H1 (cell line): ENCODE measurements at regions not wholly inside any gene's neighbourhood (a gene's known extent, or its start where the extent isn't known, plus 50 kb on each side); places are given as distances from the start of the nearest gene placed in this dataset.

ENCODE experiments used
- CTCF ChIA-PET: fragments of 300-600 bp; sonication (Branson Sonifier 250); formaldehyde crosslinking; loops from one replicate; lab custom pipeline; 2021; ENCODE audit not compliant: partially characterized antibody; lab: Charles Lee
- POLR2A ChIA-PET: fragments of 300-600 bp; sonication (Branson Sonifier 250); formaldehyde crosslinking; loops from one replicate; lab custom pipeline; 2021; ENCODE audit warnings: inconsistent platforms; ENCODE audit not compliant: partially characterized antibody; lab: Charles Lee
- DNase-seq, 2 experiments: peaks; one replicate each; pipeline versions ENCODE4 v3.0.0 to v3.0.0-alpha.2; 2010 to 2022; ENCODE audit warnings: low spot score in 2 of 2, low read depth in 1 of 2, mixed read lengths in 1 of 2
- FAIRE-seq: peaks from 2 replicates; lab custom pipeline; 2011; peaks lifted over from hg19 to GRCh38; lab: Jason Lieb, UNC
- H2AFZ ChIP-seq: 2 replicates; pipeline ENCODE4 v1.8.1; 2012; ENCODE audit warnings: low read length, inconsistent platforms
- H2AK5ac ChIP-seq: 2 replicates; pipeline ENCODE4 v1.6.1; 2013; ENCODE audit warnings: low read depth, low read length
- H2BK120ac ChIP-seq: replicated peaks from 2 replicates; pipeline ENCODE3; 2013; ENCODE audit warnings: low read depth, low read length, inconsistent platforms
- H2BK12ac ChIP-seq: 2 replicates; pipeline ENCODE4 v1.6.1; 2013; ENCODE audit warnings: low read depth, low read length
- H2BK15ac ChIP-seq: 2 replicates; pipeline ENCODE4 v1.6.1; 2013; ENCODE audit warnings: low read length
- H2BK20ac ChIP-seq: 2 replicates; pipeline ENCODE4 v1.6.1; 2013; ENCODE audit warnings: low read length
- H2BK5ac ChIP-seq: 2 replicates; pipeline ENCODE4 v1.6.1; 2013; ENCODE audit warnings: low read depth, low read length
- H3K14ac ChIP-seq: 2 replicates; pipeline ENCODE4 v1.6.1; 2013; ENCODE audit warnings: inconsistent platforms; ENCODE audit not compliant: insufficient read length
- H3K18ac ChIP-seq: 2 replicates; pipeline ENCODE4 v1.6.1; 2013; ENCODE audit warnings: low read length; ENCODE audit errors: extremely low read depth
- H3K23ac ChIP-seq: 2 replicates; pipeline ENCODE4 v1.6.1; 2013; ENCODE audit warnings: inconsistent platforms; ENCODE audit not compliant: insufficient read length
- H3K23me2 ChIP-seq: 2 replicates; pipeline ENCODE4 v1.6.1; 2013; ENCODE audit warnings: low read depth, low read length
- H3K27ac ChIP-seq: 2 replicates; pipeline ENCODE4 v1.6.1; 2011; ENCODE audit warnings: low read depth, low read length, inconsistent platforms
- H3K27me3 ChIP-seq, 4 experiments: replicated peaks in 1 of 4; 1 replicate in 1 of 4; 2 replicates in 3 of 4; pipeline versions ENCODE4 v1.6.1 to v1.8.1; 2011 to 2013; ENCODE audit warnings: low read length in 3 of 4, mild to moderate bottlenecking in 3 of 4, inconsistent platforms in 2 of 4, mixed read lengths in 2 of 4, moderate library complexity in 1 of 4; ENCODE audit not compliant: control insufficient read depth in 3 of 4, insufficient read depth in 3 of 4; ENCODE audit errors: extremely low read depth in 1 of 4
- H3K36me3 ChIP-seq, 4 experiments: 2 replicates each; pipeline versions ENCODE4 v1.6.1 to v1.8.1; 2011 to 2013; ENCODE audit warnings: mild to moderate bottlenecking in 4 of 4, low read length in 3 of 4, moderate library complexity in 2 of 4, control low read depth in 1 of 4, inconsistent platforms in 1 of 4; ENCODE audit not compliant: insufficient read depth in 4 of 4, control insufficient read depth in 2 of 4
- H3K4ac ChIP-seq: replicated peaks from 2 replicates; pipeline ENCODE3; 2013; ENCODE audit warnings: low read length, low read depth, mixed read lengths, inconsistent platforms; ENCODE audit not compliant: insufficient read length
- H3K4me1 ChIP-seq, 4 experiments: replicated peaks in 1 of 4; 1 replicate in 1 of 4; 2 replicates in 3 of 4; pipeline versions ENCODE4 v1.6.1 to v1.8.1; 2011 to 2013; ENCODE audit warnings: low read length in 3 of 4, inconsistent platforms in 2 of 4, mixed read lengths in 1 of 4; ENCODE audit not compliant: insufficient read depth in 4 of 4, control insufficient read depth in 3 of 4
- H3K4me2 ChIP-seq, 2 experiments: 2 replicates each; pipeline versions ENCODE4 v1.6.1 to v1.8.1; 2011 to 2013; ENCODE audit warnings: low read depth in 2 of 2, low read length in 2 of 2, control low read depth in 1 of 2, inconsistent platforms in 1 of 2, mild to moderate bottlenecking in 1 of 2; ENCODE audit not compliant: insufficient read depth in 1 of 2
- H3K4me3 ChIP-seq, 4 experiments: fragments of 200-600, 300-600 bp in 1 of 4; sonication (generic), shearing (Covaris generic), sonication (Bioruptor Twin) in 1 of 4; 2 replicates each; pipeline versions ENCODE4 v1.5.1 to v1.8.1; 2011 to 2016; ENCODE audit warnings: low read length in 4 of 4, low read depth in 3 of 4, control low read depth in 2 of 4, inconsistent platforms in 2 of 4, mild to moderate bottlenecking in 2 of 4, mixed read lengths in 1 of 4, moderate library complexity in 1 of 4; ENCODE audit not compliant: insufficient read depth in 2 of 4; ENCODE audit errors: extremely low read depth in 1 of 4
- H3K56ac ChIP-seq: replicated peaks from 2 replicates; pipeline ENCODE3; 2013; ENCODE audit warnings: low read depth, mild to moderate bottlenecking, mixed read lengths, low read length, inconsistent platforms; ENCODE audit not compliant: insufficient read length
- H3K79me1 ChIP-seq: 2 replicates; pipeline ENCODE4 v1.6.1; 2013; ENCODE audit warnings: low read depth, low read length, control low read depth
- H3K79me2 ChIP-seq, 2 experiments: 2 replicates each; pipeline versions ENCODE4 v1.6.1 to v1.8.1; 2012 to 2013; ENCODE audit warnings: low read length in 2 of 2, mild to moderate bottlenecking in 2 of 2, inconsistent platforms in 1 of 2; ENCODE audit not compliant: insufficient read depth in 2 of 2, control insufficient read depth in 1 of 2
- H3K9ac ChIP-seq, 4 experiments: replicated peaks in 1 of 4; 1 replicate in 1 of 4; 2 replicates in 3 of 4; pipeline versions ENCODE4 v1.6.1 to v1.8.1; 2011 to 2013; ENCODE audit warnings: low read depth in 3 of 4, low read length in 3 of 4, control low read depth in 2 of 4, mild to moderate bottlenecking in 2 of 4, moderate library complexity in 2 of 4, inconsistent platforms in 1 of 4; ENCODE audit errors: extremely low read depth in 1 of 4
- H3K9me3 ChIP-seq, 2 experiments: 2 replicates each; pipeline versions ENCODE4 v1.6.1 to v1.8.1; 2012 to 2013; ENCODE audit warnings: mild to moderate bottlenecking in 2 of 2, moderate library complexity in 2 of 2, control low read depth in 1 of 2, inconsistent platforms in 1 of 2, low read depth in 1 of 2, low read length in 1 of 2, mixed read lengths in 1 of 2; ENCODE audit not compliant: insufficient read depth in 2 of 2
- H4K20me1 ChIP-seq, 2 experiments: replicated peaks in 1 of 2; 2 replicates each; pipeline versions ENCODE3 to v1.8.1; 2011 to 2013; ENCODE audit warnings: inconsistent platforms in 2 of 2, low read length in 2 of 2, mild to moderate bottlenecking in 1 of 2; ENCODE audit not compliant: insufficient read depth in 2 of 2, control insufficient read depth in 1 of 2
- H4K5ac ChIP-seq: 2 replicates; pipeline ENCODE4 v1.6.1; 2013; ENCODE audit warnings: low read length, low read depth, mixed read lengths, inconsistent platforms; ENCODE audit not compliant: insufficient read length
- H4K8ac ChIP-seq: 2 replicates; pipeline ENCODE4 v1.8.0; 2013; ENCODE audit warnings: mild to moderate bottlenecking, moderate library complexity, low read length, inconsistent platforms; ENCODE audit not compliant: insufficient read depth; ENCODE audit errors: extremely low read depth
- H4K91ac ChIP-seq: replicated peaks from 2 replicates; pipeline ENCODE3; 2013; ENCODE audit warnings: low read length, mixed read lengths, inconsistent platforms; ENCODE audit not compliant: insufficient read length
- ATF2 ChIP-seq: IDR thresholded peaks from 2 replicates; pipeline ENCODE4 v1.6.1; 2012; ENCODE audit warnings: low read length, inconsistent platforms
- E2F6 ChIP-seq: IDR thresholded peaks from 2 replicates; pipeline ENCODE4 v1.6.1; 2012; ENCODE audit warnings: inconsistent platforms
- GTF2F1 ChIP-seq: IDR thresholded peaks from 2 replicates; pipeline ENCODE4 v1.6.1; 2012; ENCODE audit warnings: low read depth, low read length, improper control_type of control experiment, borderline replicate concordance
- JUND ChIP-seq: IDR thresholded peaks from 2 replicates; pipeline ENCODE4 v1.6.1; 2011; ENCODE audit warnings: mild to moderate bottlenecking, improper control_type of control experiment, low read length
- MAFK ChIP-seq: IDR thresholded peaks from 2 replicates; pipeline ENCODE4 v1.6.1; 2012; ENCODE audit warnings: low read depth, mild to moderate bottlenecking, improper control_type of control experiment, low read length
- RBBP5 ChIP-seq: IDR thresholded peaks from 2 replicates; pipeline ENCODE4 v1.7.1; 2012; ENCODE audit warnings: low read depth, mild to moderate bottlenecking, inconsistent platforms, low read length, moderate library complexity, borderline replicate concordance
- RXRA ChIP-seq: IDR thresholded peaks from 2 replicates; pipeline ENCODE4 v1.6.1; 2011; ENCODE audit warnings: low read depth, mild to moderate bottlenecking, low read length, moderate library complexity; ENCODE audit not compliant: insufficient read depth
- SAP30 ChIP-seq: fragments of 300-600 bp; sonication (generic); IDR thresholded peaks from 2 replicates; pipeline ENCODE4 v1.7.1; 2012; ENCODE audit warnings: low read length, moderate library complexity, mild to moderate bottlenecking, inconsistent platforms; ENCODE audit not compliant: insufficient read depth, insufficient replicate concordance
- SIN3A ChIP-seq, 2 experiments: IDR thresholded peaks in 1 of 2; conservative IDR thresholded peaks in 1 of 2; 2 replicates each; pipeline ENCODE4 v1.6.1; 2011 to 2012; ENCODE audit warnings: low read length in 2 of 2, improper control_type of control experiment in 1 of 2, low read depth in 1 of 2, mild to moderate bottlenecking in 1 of 2
- SP2 ChIP-seq: IDR thresholded peaks from 2 replicates; pipeline ENCODE4 v1.6.1; 2012; ENCODE audit warnings: mild to moderate bottlenecking, low read length, inconsistent platforms

GRCh38 chr2:137845422-137845821 is 118.9 kb upstream of the HNMT start:
- H2AFZ ChIP-seq: no peak overlapping the region
- H3K27ac ChIP-seq: no peak overlapping the region
- no peaks in the 10 kb centered on the region; a peak in 1 of 4 replicates for H3K9me3 ChIP-seq
- DNase-seq: no peak
- peaks cover 0 to 6% (median 3%) of the 10 kb centered on the region in 4 experiments; a peak in 3 of 7 replicates for H3K4me1 ChIP-seq
- H3K4ac ChIP-seq: no peak overlapping the region
- no peak overlapping the region for H4K8ac ChIP-seq
- no peak overlapping the region for H2BK5ac ChIP-seq
- no peak overlapping the region for H3K4me3 ChIP-seq
- H3K56ac ChIP-seq: no peak overlapping the region
- H2AK5ac ChIP-seq: no peak overlapping the region
- no peaks in the 10 kb centered on the region for H3K23me2 ChIP-seq
- H3K79me2 ChIP-seq: no peaks in the 10 kb centered on the region
- no peak overlapping the region for H4K91ac ChIP-seq
- H2BK12ac ChIP-seq: no peak overlapping the region
- H3K9ac ChIP-seq: no peak overlapping the region
- FAIRE-seq: no peak
- H3K14ac ChIP-seq: no peak overlapping the region
- H2BK20ac ChIP-seq: no peak overlapping the region
- no peaks in the 10 kb centered on the region for H3K79me1 ChIP-seq
- no peaks in the 10 kb centered on the region for H4K20me1 ChIP-seq
- H3K36me3 ChIP-seq: no peaks in the 10 kb centered on the region
- no peak overlapping the region for H2BK15ac ChIP-seq
- H2BK120ac ChIP-seq: no peak overlapping the region
- H4K5ac ChIP-seq: no peak overlapping the region
- no peak overlapping the region for H3K4me2 ChIP-seq
- CTCF ChIA-PET: no interaction called here
- no peak overlapping the region for H3K23ac ChIP-seq
- H3K27me3 ChIP-seq: no peaks in the 10 kb centered on the region
- no peak overlapping the region for H3K18ac ChIP-seq
- POLR2A ChIA-PET: no interaction called here
- no peak for TF ChIP-seq ATF2
- TF ChIP-seq RXRA: no peak
- no peak for TF ChIP-seq SAP30
- no peak for TF ChIP-seq SIN3A (conservative IDR thresholded peaks at IDR 0.05 in 1 of 2, IDR thresholded peaks at IDR 0.05 in 1 of 2; ENCODE audit: low read depth in 1 of 2, low read length in 2 of 2)
- no peak for TF ChIP-seq E2F6
- TF ChIP-seq GTF2F1: no peak
- no peak for TF ChIP-seq JUND
- no peak for TF ChIP-seq SP2
- TF ChIP-seq MAFK: no peak
- TF ChIP-seq RBBP5: no peak
